ENCODE measurements at regions not wholly inside any gene's neighbourhood (a gene's known extent, or its start where the extent isn't known, plus 50 kb on each side); places are given as distances from the start of the nearest gene placed in this dataset.

- H3K36me3 Mint-ChIP-seq (ENCODE audit: insufficient read depth, unreplicated experiment) = no peaks in the 10 kb centered on the region
- H3K9me3 Mint-ChIP-seq (ENCODE audit: low read depth, unreplicated experiment) = peaks cover 1% of the 10 kb centered on the region
- BruUV-seq (replicated peaks) = no TSS peak
- H3K4me1 Mint-ChIP-seq (ENCODE audit: low read depth, unreplicated experiment) = no peaks in the 10 kb centered on the region
- H3K27ac Mint-ChIP-seq (ENCODE audit: unreplicated experiment) = no peak overlapping the region
- no peak for TF ChIP-seq CTCF (IDR thresholded peaks at IDR 0.05; ENCODE audit: unreplicated experiment)
- H3K4me3 Mint-ChIP-seq (ENCODE audit: low read depth, unreplicated experiment) = no peak overlapping the region
- intact Hi-C loops (cut with micrococcal nuclease; ENCODE audit: unreplicated experiment) = no loop called here
- no peaks in the 10 kb centered on the region for H3K27me3 Mint-ChIP-seq (ENCODE audit: unreplicated experiment)
- CTCF ChIA-PET = no interaction called here
- no peak for DNase-seq
Measured at GRCh38 chr5:57850109-57850508, 367.5 kb upstream of the ACTBL2 start.

GRCh38 chr5:57845025-57845424, 362.4 kb upstream of the ACTBL2 start:
- Mint-ChIP-seq H3K4me3 (ENCODE audit: low read depth, unreplicated experiment) (no peak overlapping the region), H3K27me3 (ENCODE audit: unreplicated experiment) (no peaks in the 10 kb centered on the region), H3K36me3 (ENCODE audit: insufficient read depth, unreplicated experiment) (no peaks in the 10 kb centered on the region), H3K27ac (ENCODE audit: unreplicated experiment) (no peak overlapping the region), H3K4me1 (ENCODE audit: low read depth, unreplicated experiment) (peaks cover 30% of the 10 kb centered on the region), H3K9me3 (ENCODE audit: low read depth, unreplicated experiment) (peaks cover 4% of the 10 kb centered on the region)
- CTCF ChIA-PET = no interaction called here
- no peak for TF ChIP-seq CTCF (IDR thresholded peaks at IDR 0.05; ENCODE audit: unreplicated experiment)
- BruUV-seq (replicated peaks) = no TSS peak
- intact Hi-C loops (cut with micrococcal nuclease; ENCODE audit: unreplicated experiment) = no loop called here
- no peak for DNase-seq

GRCh38 chr5:57844410-57844809, 361.8 kb upstream of the ACTBL2 start:
- Mint-ChIP-seq H3K27me3 (ENCODE audit: unreplicated experiment) (no peaks in the 10 kb centered on the region), H3K9me3 (ENCODE audit: low read depth, unreplicated experiment) (peaks cover 4% of the 10 kb centered on the region), H3K4me3 (ENCODE audit: low read depth, unreplicated experiment) (no peak overlapping the region), H3K4me1 (ENCODE audit: low read depth, unreplicated experiment) (peaks cover 36% of the 10 kb centered on the region), H3K27ac (ENCODE audit: unreplicated experiment) (no peak overlapping the region), H3K36me3 (ENCODE audit: insufficient read depth, unreplicated experiment) (no peaks in the 10 kb centered on the region)
- CTCF ChIA-PET = no interaction called here
- intact Hi-C loops (cut with micrococcal nuclease; ENCODE audit: unreplicated experiment) = no loop called here
- no TSS peak for BruUV-seq (replicated peaks)
- DNase-seq = no peak
- TF ChIP-seq CTCF (IDR thresholded peaks at IDR 0.05; ENCODE audit: unreplicated experiment) = no peak

GRCh38 chr5:57843059-57843367, 360.4 kb upstream of the ACTBL2 start:
- H3K9me3 Mint-ChIP-seq (ENCODE audit: low read depth, unreplicated experiment) = peaks cover 4% of the 10 kb centered on the region
- H3K4me1 Mint-ChIP-seq (ENCODE audit: low read depth, unreplicated experiment) = peaks cover 50% of the 10 kb centered on the region
- TF ChIP-seq CTCF (IDR thresholded peaks at IDR 0.05; ENCODE audit: unreplicated experiment) = no peak
- CTCF ChIA-PET = no interaction called here
- intact Hi-C loops (cut with micrococcal nuclease; ENCODE audit: unreplicated experiment) = no loop called here
- no peak for DNase-seq
- peak overlapping the region; percentile 18 for H3K27ac Mint-ChIP-seq (ENCODE audit: unreplicated experiment)
- H3K4me3 Mint-ChIP-seq (ENCODE audit: low read depth, unreplicated experiment) = no peak overlapping the region
- BruUV-seq (replicated peaks) = no TSS peak
- no peaks in the 10 kb centered on the region for H3K27me3 Mint-ChIP-seq (ENCODE audit: unreplicated experiment)
- H3K36me3 Mint-ChIP-seq (ENCODE audit: insufficient read depth, unreplicated experiment) = no peaks in the 10 kb centered on the region
